Lung (tissue), 11 donors: ENCODE measurements at regions not wholly inside any gene's neighbourhood (a gene's known extent, or its start where the extent isn't known, plus 50 kb on each side); places are given as distances from the start of the nearest gene placed in this dataset.

Source experiments
- ATAC-seq: fragments of 200-7000 bp; cut with Tn5 transposase; one replicate; pipeline ENCODE4 v1.9.1; 2020; ENCODE audit warnings: moderate number of reproducible peaks; ENCODE audit not compliant: insufficient read depth, low FRiP score
- DNase-seq, 3 donors: peaks; one replicate each; pipeline ENCODE4 v3.0.0-alpha.2; 2013 to 2017
- H3K27ac ChIP-seq, 2 donors: one replicate each; pipeline ENCODE4 v1.5.1; 2013; ENCODE audit warnings: mild to moderate bottlenecking in 2 of 2, moderate library complexity in 2 of 2, control low read depth in 1 of 2, inconsistent platforms in 1 of 2, low read depth in 1 of 2, low read length in 1 of 2
- H3K27me3 ChIP-seq, 3 donors: one replicate each; pipeline ENCODE4 v1.5.1; 2013; ENCODE audit warnings: low read length in 2 of 3; ENCODE audit not compliant: control insufficient read depth in 3 of 3, insufficient read depth in 3 of 3
- H3K36me3 ChIP-seq, 4 donors: one replicate each; pipeline ENCODE4 v1.5.1; 2013; ENCODE audit warnings: low read length in 4 of 4, mild to moderate bottlenecking in 1 of 4, moderate library complexity in 1 of 4; ENCODE audit not compliant: control insufficient read depth in 4 of 4, insufficient read depth in 4 of 4
- H3K4me1 ChIP-seq, 5 donors: one replicate each; pipeline ENCODE4 v1.5.1; 2013; ENCODE audit warnings: low read length in 5 of 5, mild to moderate bottlenecking in 2 of 5, moderate library complexity in 1 of 5; ENCODE audit not compliant: control insufficient read depth in 5 of 5, insufficient read depth in 5 of 5
- H3K4me3 ChIP-seq: one replicate; pipeline ENCODE4 v1.5.1; 2013; ENCODE audit warnings: mild to moderate bottlenecking, control low read depth, moderate library complexity
- H3K9ac ChIP-seq, 2 donors: one replicate each; pipeline ENCODE4 v1.5.1; 2013; ENCODE audit warnings: low read length in 2 of 2, control low read depth in 1 of 2; ENCODE audit not compliant: insufficient read depth in 1 of 2
- H3K9me3 ChIP-seq, 4 donors: one replicate each; pipeline ENCODE4 v1.5.1; 2013; ENCODE audit warnings: low read length in 3 of 4, mild to moderate bottlenecking in 1 of 4, moderate library complexity in 1 of 4; ENCODE audit not compliant: control insufficient read depth in 4 of 4, insufficient read depth in 3 of 4
- CTCF ChIP-seq: IDR thresholded peaks from 2 replicates; pipeline ENCODE4 v1.5.1; 2012; ENCODE audit warnings: mild to moderate bottlenecking; ENCODE audit errors: control extremely low read depth, extremely low read depth
- WGBS, 2 donors: extraction: QIAGEN DNeasy Blood & Tissue Kit; methylation state at CpG; one replicate each; pipeline ENCODE4 v1.1.7; 2013; 5-methylcytosine and 5-hydroxymethylcytosine counted together
- donor health status: control.
- donor health status: control.
- donor health status: Bipolar disorder and iron deficiency.
- donor health status: healthy.
- donor health status: DM: yes; HTN: yes; CAD: no.

- H3K27me3 ChIP-seq = peaks cover 0 to 5% (median 0%) of the 10 kb centered on the region in 3 donors
- H3K27ac ChIP-seq = no peak overlapping the region
- DNase-seq (no peak), ATAC-seq (no peak)
- no peaks in the 10 kb centered on the region for H3K9me3 ChIP-seq
- H3K36me3 ChIP-seq = peaks cover 0 to 2% (median 0%) of the 10 kb centered on the region in 4 donors
- H3K4me1 ChIP-seq = peaks cover 0 to 2% (median 0%) of the 10 kb centered on the region in 5 donors
- TF ChIP-seq CTCF = no peak
- 38 to 39% methylated on average over 3 of the region's 3 CpGs for WGBS, 2 donors
- H3K4me3 ChIP-seq = no peak overlapping the region
- no peak overlapping the region for H3K9ac ChIP-seq
These were observed 550.5 kb upstream of the DIPK2B start for GRCh38 chrX:45751156-45751555.

GRCh38 chrX:45750639-45751038, 550.0 kb upstream of the DIPK2B start:
- 70 to 73% methylated on average over 5 of the region's 5 CpGs for WGBS, 2 donors
- H3K9ac ChIP-seq = no peak overlapping the region

GRCh38 chrX:45749375-45749774, 548.7 kb upstream of the DIPK2B start:
- H3K27ac ChIP-seq = peak overlapping the region in 1 of 2 donors; percentile 74
- H3K9me3 ChIP-seq = no peaks in the 10 kb centered on the region
- H3K4me3 ChIP-seq = no peak overlapping the region
- TF ChIP-seq CTCF = peak; percentile 3
- H3K36me3 ChIP-seq = peaks cover 0 to 7% (median 1%) of the 10 kb centered on the region in 4 donors
- H3K27me3 ChIP-seq = peaks cover 0 to 5% (median 0%) of the 10 kb centered on the region in 3 donors
- DNase-seq (peak in 2 of 3 donors; percentile 47 to 49), ATAC-seq (no peak)
- 61 to 64% methylated on average over 4 of the region's 4 CpGs for WGBS, 2 donors
- H3K9ac ChIP-seq = no peak overlapping the region
- peaks cover 0 to under 1% (median 0%) of the 10 kb centered on the region in 5 donors for H3K4me1 ChIP-seq

More at GRCh38 chrX:45750639-45751038, 550.0 kb upstream of the DIPK2B start:
- no peak overlapping the region for H3K4me3 ChIP-seq
- peaks cover 0 to 5% (median 0%) of the 10 kb centered on the region in 3 donors for H3K27me3 ChIP-seq
- H3K36me3 ChIP-seq = peaks cover 0 to 7% (median 1%) of the 10 kb centered on the region in 4 donors
- H3K9me3 ChIP-seq = no peaks in the 10 kb centered on the region
- ATAC-seq (no peak), DNase-seq (no peak)
- peaks cover 0 to 2% (median 0%) of the 10 kb centered on the region in 5 donors for H3K4me1 ChIP-seq
- H3K27ac ChIP-seq = peak overlapping the region in 1 of 2 donors; percentile 21
- TF ChIP-seq CTCF = no peak

DNA sequence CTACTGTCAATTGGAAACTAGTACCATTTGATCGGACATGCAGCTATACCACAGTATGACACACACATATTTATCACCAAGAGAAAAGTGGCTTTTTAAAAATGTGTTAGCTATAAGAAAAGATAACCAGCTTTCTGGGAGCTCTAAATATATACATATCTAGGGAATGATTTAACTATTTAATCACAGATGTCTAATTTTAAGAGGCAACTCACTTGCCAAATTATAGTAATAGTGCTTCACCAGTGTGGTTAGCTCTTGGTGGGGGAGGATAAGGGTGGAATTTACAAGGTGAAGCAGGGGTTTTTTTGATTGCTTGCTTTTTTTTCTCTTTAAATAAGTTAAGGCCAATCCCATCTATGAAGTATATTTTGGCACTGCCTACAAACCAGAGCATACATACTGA, 547.7 kb upstream of the DIPK2B start:
- no peak overlapping the region for H3K9ac ChIP-seq
- peaks cover 0 to 5% (median 0%) of the 10 kb centered on the region in 3 donors for H3K27me3 ChIP-seq
- no peak overlapping the region for H3K4me3 ChIP-seq

More for the DNA sequence above, 547.7 kb upstream of the DIPK2B start:
- WGBS, 2 donors = 57 to 74% methylated on average over 1 of the region's 1 CpG
- no peaks in the 10 kb centered on the region for H3K4me1 ChIP-seq
- TF ChIP-seq CTCF = no peak
- ATAC-seq (no peak), DNase-seq (no peak)
- peaks cover 0 to 7% (median 1%) of the 10 kb centered on the region in 4 donors for H3K36me3 ChIP-seq
- no peaks in the 10 kb centered on the region for H3K9me3 ChIP-seq
- peak overlapping the region in 1 of 2 donors; percentile 21 for H3K27ac ChIP-seq
